Nephron (organoid): ENCODE measurements at regions not wholly inside any gene's neighbourhood (a gene's known extent, or its start where the extent isn't known, plus 50 kb on each side); places are given as distances from the start of the nearest gene placed in this dataset.
A peak's percentile ranks its signal among the peaks of the same experiment; 100 is the strongest.

Source experiments
- H3K27ac Mint-ChIP-seq, 3 experiments: 2 replicates each; pipeline ENCODE4 v1.8.0; 2020; ENCODE audit warnings: mixed read lengths in 3 of 3, mild to moderate bottlenecking in 2 of 3, moderate library complexity in 1 of 3
- H3K27me3 Mint-ChIP-seq: 2 replicates; pipeline ENCODE4 v1.8.0; 2021; ENCODE audit warnings: low read depth, mild to moderate bottlenecking, moderate library complexity, mixed read lengths
- H3K36me3 Mint-ChIP-seq: 2 replicates; pipeline ENCODE4 v1.8.0; 2020; ENCODE audit warnings: low read depth, mixed read lengths
- H3K4me1 Mint-ChIP-seq: 2 replicates; pipeline ENCODE4 v1.8.0; 2020; ENCODE audit warnings: mixed read lengths
- H3K4me3 Mint-ChIP-seq, 3 experiments: 2 replicates each; pipeline ENCODE4 v1.8.0; 2020; ENCODE audit warnings: mild to moderate bottlenecking in 3 of 3, mixed read lengths in 3 of 3, moderate library complexity in 2 of 3
- H3K9me3 Mint-ChIP-seq: 2 replicates; pipeline ENCODE4 v1.8.0; 2020; ENCODE audit warnings: mixed read lengths
- CTCF ChIP-seq, 3 experiments: fragments of 200-600 bp; sonication (generic); IDR thresholded peaks; one replicate each; pipeline ENCODE4 v1.5.0; 2021; ENCODE audit warnings: antibody characterized with exemption in 3 of 3; ENCODE audit not compliant: unreplicated experiment in 3 of 3

- H3K4me1 Mint-ChIP-seq, result peaks cover 8% of the 10 kb centered on the region
- peaks cover 3% of the 10 kb centered on the region for H3K36me3 Mint-ChIP-seq
- H3K4me3 Mint-ChIP-seq, result no peak overlapping the region
- H3K9me3 Mint-ChIP-seq, result peaks cover 8% of the 10 kb centered on the region
- TF ChIP-seq CTCF (IDR thresholded peaks at IDR 0.05; ENCODE audit: unreplicated experiment in 3 of 3), result no peak
- no peaks in the 10 kb centered on the region for H3K27me3 Mint-ChIP-seq
- H3K27ac Mint-ChIP-seq, result no peak overlapping the region
Observed at GRCh38 chr5:93019896-93020295, 561.1 kb downstream of the NR2F1-AS1 start.

GRCh38 chr5:93018461-93018860 is 562.6 kb downstream of the NR2F1-AS1 start:
- Mint-ChIP-seq H3K9me3 (peaks cover 4% of the 10 kb centered on the region), H3K4me1 (peaks cover 8% of the 10 kb centered on the region), H3K36me3 (peaks cover 2% of the 10 kb centered on the region), H3K4me3 (no peak overlapping the region), H3K27ac (no peak overlapping the region), H3K27me3 (no peaks in the 10 kb centered on the region)
- TF ChIP-seq CTCF (IDR thresholded peaks at IDR 0.05; ENCODE audit: unreplicated experiment in 3 of 3), result no peak

- peaks cover 3% of the 10 kb centered on the region for H3K4me1 Mint-ChIP-seq
- no peak for TF ChIP-seq CTCF (IDR thresholded peaks at IDR 0.05; ENCODE audit: unreplicated experiment in 3 of 3)
- H3K9me3 Mint-ChIP-seq, result no peaks in the 10 kb centered on the region
- no peaks in the 10 kb centered on the region for H3K36me3 Mint-ChIP-seq
- no peaks in the 10 kb centered on the region for H3K27me3 Mint-ChIP-seq
- no peak overlapping the region for H3K27ac Mint-ChIP-seq
- no peak overlapping the region for H3K4me3 Mint-ChIP-seq
Observed at GRCh38 chr5:93017849-93018248, 563.2 kb downstream of the NR2F1-AS1 start.

GRCh38 chr5:93017376-93017775 is 563.6 kb downstream of the NR2F1-AS1 start:
- Mint-ChIP-seq H3K27me3 (no peaks in the 10 kb centered on the region), H3K27ac (no peak overlapping the region), H3K36me3 (no peaks in the 10 kb centered on the region), H3K9me3 (no peaks in the 10 kb centered on the region), H3K4me1 (no peaks in the 10 kb centered on the region), H3K4me3 (no peak overlapping the region)
- no peak for TF ChIP-seq CTCF (IDR thresholded peaks at IDR 0.05; ENCODE audit: unreplicated experiment in 3 of 3)

- no peaks in the 10 kb centered on the region for H3K27me3 Mint-ChIP-seq
- no peaks in the 10 kb centered on the region for H3K9me3 Mint-ChIP-seq
- H3K4me1 Mint-ChIP-seq, result peaks cover 23% of the 10 kb centered on the region
- no peaks in the 10 kb centered on the region for H3K36me3 Mint-ChIP-seq
- H3K4me3 Mint-ChIP-seq, result no peak overlapping the region
- peak overlapping the region; percentile 12 to 70 (median 44) for H3K27ac Mint-ChIP-seq
- TF ChIP-seq CTCF (IDR thresholded peaks at IDR 0.05; ENCODE audit: unreplicated experiment in 3 of 3), result no peak
Observed at GRCh38 chr5:93010616-93011015, 570.4 kb downstream of the NR2F1-AS1 start.

GRCh38 chr5:93010037-93010436 is 571.0 kb downstream of the NR2F1-AS1 start:
- Mint-ChIP-seq H3K4me1 (peaks cover 28% of the 10 kb centered on the region), H3K27me3 (no peaks in the 10 kb centered on the region), H3K9me3 (no peaks in the 10 kb centered on the region), H3K27ac (peak overlapping the region in 1 of 3 experiments; percentile 12), H3K4me3 (no peak overlapping the region), H3K36me3 (no peaks in the 10 kb centered on the region)
- TF ChIP-seq CTCF (IDR thresholded peaks at IDR 0.05; ENCODE audit: unreplicated experiment in 3 of 3), result no peak
